ENCODE measurements at regions not wholly inside any gene's neighbourhood (a gene's known extent, or its start where the extent isn't known, plus 50 kb on each side); places are given as distances from the start of the nearest gene placed in this dataset.

GRCh38 chr1:83762039-83762365 is 236.9 kb downstream of the TTLL7 start:
- Histone ChIP-seq H3K27ac (ENCODE audit: low read depth, low read length) (no peak overlapping the region), H3K4me1 (ENCODE audit: control insufficient read depth in 3 of 3, insufficient read depth in 3 of 3, low read length in 3 of 3) (peaks cover 0 to 4% (median 0%) of the 10 kb centered on the region in 3 donors), H3K36me3 (ENCODE audit: control insufficient read depth in 3 of 3, insufficient read depth in 3 of 3, low read length in 3 of 3) (no peaks in the 10 kb centered on the region), H3K4me3 (ENCODE audit: low read length in 3 of 3) (no peak overlapping the region), H3K9ac (ENCODE audit: low read depth in 1 of 3, low read length in 3 of 3) (no peak overlapping the region), H3K9me3 (ENCODE audit: control insufficient read depth in 3 of 3, low read length in 3 of 3) (no peaks in the 10 kb centered on the region), H3K27me3 (ENCODE audit: control insufficient read depth in 3 of 3, insufficient read depth in 3 of 3, low read length in 3 of 3) (no peaks in the 10 kb centered on the region)

- no peak overlapping the region for H3K4me3 ChIP-seq (ENCODE audit: low read length in 3 of 3)
- H3K27ac ChIP-seq (ENCODE audit: low read depth, low read length): no peak overlapping the region
- H3K27me3 ChIP-seq (ENCODE audit: control insufficient read depth in 3 of 3, insufficient read depth in 3 of 3, low read length in 3 of 3): no peaks in the 10 kb centered on the region
Measured at GRCh38 chr1:83761167-83762038, 237.5 kb downstream of the TTLL7 start.

GRCh38 chr1:83760226-83761021 is 238.5 kb downstream of the TTLL7 start:
- H3K4me3 ChIP-seq (ENCODE audit: low read length in 3 of 3): no peak overlapping the region
- H3K36me3 ChIP-seq (ENCODE audit: control insufficient read depth in 3 of 3, insufficient read depth in 3 of 3, low read length in 3 of 3): no peaks in the 10 kb centered on the region
- no peak overlapping the region for H3K9ac ChIP-seq (ENCODE audit: low read depth in 1 of 3, low read length in 3 of 3)
- no peaks in the 10 kb centered on the region for H3K9me3 ChIP-seq (ENCODE audit: control insufficient read depth in 3 of 3, low read length in 3 of 3)
- H3K4me1 ChIP-seq (ENCODE audit: control insufficient read depth in 3 of 3, insufficient read depth in 3 of 3, low read length in 3 of 3): peaks cover 0 to 4% (median 0%) of the 10 kb centered on the region in 3 donors
- no peaks in the 10 kb centered on the region for H3K27me3 ChIP-seq (ENCODE audit: control insufficient read depth in 3 of 3, insufficient read depth in 3 of 3, low read length in 3 of 3)
- no peak overlapping the region for H3K27ac ChIP-seq (ENCODE audit: low read depth, low read length)

More at GRCh38 chr1:83761167-83762038, 237.5 kb downstream of the TTLL7 start:
- Histone ChIP-seq H3K36me3 (ENCODE audit: control insufficient read depth in 3 of 3, insufficient read depth in 3 of 3, low read length in 3 of 3) (no peaks in the 10 kb centered on the region), H3K4me1 (ENCODE audit: control insufficient read depth in 3 of 3, insufficient read depth in 3 of 3, low read length in 3 of 3) (peaks cover 0 to 4% (median 0%) of the 10 kb centered on the region in 3 donors), H3K9ac (ENCODE audit: low read depth in 1 of 3, low read length in 3 of 3) (no peak overlapping the region), H3K9me3 (ENCODE audit: control insufficient read depth in 3 of 3, low read length in 3 of 3) (no peaks in the 10 kb centered on the region)

GRCh38 chr1:83756984-83757717 is 241.8 kb downstream of the TTLL7 start:
- Histone ChIP-seq H3K27ac (ENCODE audit: low read depth, low read length) (no peak overlapping the region), H3K9me3 (ENCODE audit: control insufficient read depth in 3 of 3, low read length in 3 of 3) (no peaks in the 10 kb centered on the region), H3K4me1 (ENCODE audit: control insufficient read depth in 3 of 3, insufficient read depth in 3 of 3, low read length in 3 of 3) (no peaks in the 10 kb centered on the region), H3K9ac (ENCODE audit: low read depth in 1 of 3, low read length in 3 of 3) (no peak overlapping the region), H3K27me3 (ENCODE audit: control insufficient read depth in 3 of 3, insufficient read depth in 3 of 3, low read length in 3 of 3) (no peaks in the 10 kb centered on the region), H3K36me3 (ENCODE audit: control insufficient read depth in 3 of 3, insufficient read depth in 3 of 3, low read length in 3 of 3) (no peaks in the 10 kb centered on the region), H3K4me3 (ENCODE audit: low read length in 3 of 3) (no peak overlapping the region)

- H3K4me3 ChIP-seq (ENCODE audit: low read length in 3 of 3): no peak overlapping the region
- no peaks in the 10 kb centered on the region for H3K27me3 ChIP-seq (ENCODE audit: control insufficient read depth in 3 of 3, insufficient read depth in 3 of 3, low read length in 3 of 3)
- no peak overlapping the region for H3K9ac ChIP-seq (ENCODE audit: low read depth in 1 of 3, low read length in 3 of 3)
- H3K4me1 ChIP-seq (ENCODE audit: control insufficient read depth in 3 of 3, insufficient read depth in 3 of 3, low read length in 3 of 3): no peaks in the 10 kb centered on the region
- H3K27ac ChIP-seq (ENCODE audit: low read depth, low read length): no peak overlapping the region
- no peaks in the 10 kb centered on the region for H3K9me3 ChIP-seq (ENCODE audit: control insufficient read depth in 3 of 3, low read length in 3 of 3)
- no peaks in the 10 kb centered on the region for H3K36me3 ChIP-seq (ENCODE audit: control insufficient read depth in 3 of 3, insufficient read depth in 3 of 3, low read length in 3 of 3)
Measured at GRCh38 chr1:83751602-83752001, 247.3 kb downstream of the TTLL7 start.

GRCh38 chr1:83750201-83750600 is 248.7 kb downstream of the TTLL7 start:
- H3K4me1 ChIP-seq (ENCODE audit: control insufficient read depth in 3 of 3, insufficient read depth in 3 of 3, low read length in 3 of 3): no peaks in the 10 kb centered on the region
- H3K9ac ChIP-seq (ENCODE audit: low read depth in 1 of 3, low read length in 3 of 3): no peak overlapping the region
- no peaks in the 10 kb centered on the region for H3K36me3 ChIP-seq (ENCODE audit: control insufficient read depth in 3 of 3, insufficient read depth in 3 of 3, low read length in 3 of 3)
- H3K27me3 ChIP-seq (ENCODE audit: control insufficient read depth in 3 of 3, insufficient read depth in 3 of 3, low read length in 3 of 3): no peaks in the 10 kb centered on the region
- H3K9me3 ChIP-seq (ENCODE audit: control insufficient read depth in 3 of 3, low read length in 3 of 3): no peaks in the 10 kb centered on the region
- no peak overlapping the region for H3K27ac ChIP-seq (ENCODE audit: low read depth, low read length)
- H3K4me3 ChIP-seq (ENCODE audit: low read length in 3 of 3): no peak overlapping the region

- Histone ChIP-seq H3K27me3 (ENCODE audit: control insufficient read depth in 3 of 3, insufficient read depth in 3 of 3, low read length in 3 of 3) (no peaks in the 10 kb centered on the region), H3K36me3 (ENCODE audit: control insufficient read depth in 3 of 3, insufficient read depth in 3 of 3, low read length in 3 of 3) (no peaks in the 10 kb centered on the region), H3K9me3 (ENCODE audit: control insufficient read depth in 3 of 3, low read length in 3 of 3) (no peaks in the 10 kb centered on the region), H3K4me3 (ENCODE audit: low read length in 3 of 3) (no peak overlapping the region), H3K9ac (ENCODE audit: low read depth in 1 of 3, low read length in 3 of 3) (no peak overlapping the region), H3K4me1 (ENCODE audit: control insufficient read depth in 3 of 3, insufficient read depth in 3 of 3, low read length in 3 of 3) (no peaks in the 10 kb centered on the region), H3K27ac (ENCODE audit: low read depth, low read length) (no peak overlapping the region)
Measured at GRCh38 chr1:83747853-83748482, 251.0 kb downstream of the TTLL7 start.

- Histone ChIP-seq H3K27ac (ENCODE audit: low read depth, low read length) (no peak overlapping the region), H3K27me3 (ENCODE audit: control insufficient read depth in 3 of 3, insufficient read depth in 3 of 3, low read length in 3 of 3) (no peaks in the 10 kb centered on the region), H3K4me1 (ENCODE audit: control insufficient read depth in 3 of 3, insufficient read depth in 3 of 3, low read length in 3 of 3) (no peaks in the 10 kb centered on the region), H3K36me3 (ENCODE audit: control insufficient read depth in 3 of 3, insufficient read depth in 3 of 3, low read length in 3 of 3) (no peaks in the 10 kb centered on the region), H3K9me3 (ENCODE audit: control insufficient read depth in 3 of 3, low read length in 3 of 3) (no peaks in the 10 kb centered on the region), H3K9ac (ENCODE audit: low read depth in 1 of 3, low read length in 3 of 3) (no peak overlapping the region), H3K4me3 (ENCODE audit: low read length in 3 of 3) (no peak overlapping the region)
Measured at GRCh38 chr1:83746234-83746633, 252.7 kb downstream of the TTLL7 start.

GRCh38 chr1:83742446-83742845 is 256.5 kb downstream of the TTLL7 start:
- H3K4me1 ChIP-seq (ENCODE audit: control insufficient read depth in 3 of 3, insufficient read depth in 3 of 3, low read length in 3 of 3): no peaks in the 10 kb centered on the region
- no peaks in the 10 kb centered on the region for H3K36me3 ChIP-seq (ENCODE audit: control insufficient read depth in 3 of 3, insufficient read depth in 3 of 3, low read length in 3 of 3)
- H3K9me3 ChIP-seq (ENCODE audit: control insufficient read depth in 3 of 3, low read length in 3 of 3): no peaks in the 10 kb centered on the region
- H3K27me3 ChIP-seq (ENCODE audit: control insufficient read depth in 3 of 3, insufficient read depth in 3 of 3, low read length in 3 of 3): no peaks in the 10 kb centered on the region
- H3K27ac ChIP-seq (ENCODE audit: low read depth, low read length): no peak overlapping the region
- no peak overlapping the region for H3K4me3 ChIP-seq (ENCODE audit: low read length in 3 of 3)
- H3K9ac ChIP-seq (ENCODE audit: low read depth in 1 of 3, low read length in 3 of 3): no peak overlapping the region

All from skeletal muscle tissue (tissue), 3 donors.